NT2/D1 (cell line): ENCODE measurements at regions not wholly inside any gene's neighbourhood (a gene's known extent, or its start where the extent isn't known, plus 50 kb on each side); places are given as distances from the start of the nearest gene placed in this dataset.

ENCODE experiments used
- YY1 ChIP-seq: IDR thresholded peaks from 2 replicates; pipeline ENCODE4 v1.6.1; 2011; ENCODE audit not compliant: insufficient read length, insufficient read depth
- ZNF274 ChIP-seq: IDR thresholded peaks from 2 replicates; pipeline ENCODE4 v1.6.1; 2011; ENCODE audit warnings: mild to moderate bottlenecking, low read depth, low read length

- TF ChIP-seq ZNF274 = no peak
- TF ChIP-seq YY1 = no peak
Observed at GRCh38 chr5:86523718-86524117, 94.0 kb upstream of the COX7C start.
